OCI-LY1 (cell line): ENCODE measurements at regions not wholly inside any gene's neighbourhood (a gene's known extent, or its start where the extent isn't known, plus 50 kb on each side); places are given as distances from the start of the nearest gene placed in this dataset.

Experiments
- H2AFZ ChIP-seq: fragments of 200-600 bp; sonication (generic), shearing (Covaris generic); 2 replicates; pipeline ENCODE4 v1.6.0; 2014; ENCODE audit warnings: antibody characterized with exemption, mild to moderate bottlenecking, low read length
- H3F3A ChIP-seq: fragments of 200-600 bp; sonication (generic), shearing (Covaris generic); 2 replicates; pipeline ENCODE4 v1.6.0; 2014; ENCODE audit warnings: mild to moderate bottlenecking, antibody characterized with exemption, low read length, moderate library complexity; ENCODE audit not compliant: insufficient read depth
- H3K27ac ChIP-seq: fragments of 200-600 bp; sonication (generic); 2 replicates; pipeline ENCODE4 v1.5.1; 2014; ENCODE audit warnings: low read length, mixed run types, mild to moderate bottlenecking, low read depth; ENCODE audit not compliant: poor library complexity, severe bottlenecking
- H3K27me3 ChIP-seq: fragments of 200-600 bp; sonication (generic); 2 replicates; pipeline ENCODE4 v1.6.0; 2014; ENCODE audit warnings: antibody characterized with exemption, mild to moderate bottlenecking, low read length, moderate library complexity; ENCODE audit not compliant: insufficient read depth
- H3K36me3 ChIP-seq: fragments of 200-600 bp; sonication (generic); 2 replicates; pipeline ENCODE4 v1.6.1; 2014; ENCODE audit warnings: mild to moderate bottlenecking, antibody characterized with exemption, low read length, moderate library complexity, mixed read lengths; ENCODE audit not compliant: insufficient read depth
- H3K4me1 ChIP-seq: fragments of 200-600 bp; sonication (generic); 2 replicates; pipeline ENCODE4 v1.5.1; 2014; ENCODE audit warnings: mild to moderate bottlenecking, low read length, moderate library complexity; ENCODE audit not compliant: insufficient read depth, severe bottlenecking
- H3K4me2 ChIP-seq: fragments of 200-600 bp; sonication (generic), shearing (Covaris generic); 2 replicates; pipeline ENCODE4 v1.6.1; 2014; ENCODE audit warnings: low read length
- H3K4me3 ChIP-seq: fragments of 200-600 bp; sonication (generic); 2 replicates; pipeline ENCODE4 v1.5.1; 2014; ENCODE audit warnings: low read length, low read depth, mild to moderate bottlenecking, mixed read lengths; ENCODE audit not compliant: poor library complexity, severe bottlenecking
- H3K79me2 ChIP-seq: fragments of 200-600 bp; shearing (Covaris generic); 2 replicates; pipeline ENCODE4 v1.6.1; 2016; ENCODE audit warnings: mixed run types, low read length, mixed read lengths; ENCODE audit not compliant: insufficient read depth
- H3K9ac ChIP-seq: fragments of 200-600 bp; sonication (generic), shearing (Covaris generic); 2 replicates; pipeline ENCODE4 v1.6.1; 2014; ENCODE audit warnings: mild to moderate bottlenecking, low read length, mixed read lengths
- H3K9me2 ChIP-seq: fragments of 200-600 bp; sonication (generic), shearing (Covaris generic); 2 replicates; pipeline ENCODE4 v1.6.1; 2014; ENCODE audit warnings: low read depth, mild to moderate bottlenecking, low read length, mixed read lengths
- H3K9me3 ChIP-seq: fragments of 200-600 bp; shearing (Covaris generic); 2 replicates; pipeline ENCODE4 v1.6.1; 2014; ENCODE audit warnings: low read length, mixed read lengths
- H4K20me1 ChIP-seq: fragments of 200-600 bp; sonication (generic), shearing (Covaris generic); 2 replicates; pipeline ENCODE4 v1.6.0; 2016; ENCODE audit warnings: mild to moderate bottlenecking, low read length; ENCODE audit not compliant: insufficient read depth
- EZH2 ChIP-seq: fragments of 200-600 bp; sonication (generic), shearing (Covaris generic); IDR thresholded peaks from 2 replicates; pipeline ENCODE4 v1.8.0; 2017; ENCODE audit warnings: borderline replicate concordance, mixed run types, mild to moderate bottlenecking, antibody characterized with exemption, low read length, moderate library complexity, mixed read lengths
- TF ChIP-seq, protein P1 (sequence below): fragments of 200-600 bp; sonication (generic), shearing (Covaris generic); IDR thresholded peaks from 2 replicates; pipeline ENCODE4 v1.5.1; 2017; ENCODE audit warnings: mild to moderate bottlenecking, antibody characterized with exemption, low read length, moderate library complexity, mixed read lengths

DNA sequence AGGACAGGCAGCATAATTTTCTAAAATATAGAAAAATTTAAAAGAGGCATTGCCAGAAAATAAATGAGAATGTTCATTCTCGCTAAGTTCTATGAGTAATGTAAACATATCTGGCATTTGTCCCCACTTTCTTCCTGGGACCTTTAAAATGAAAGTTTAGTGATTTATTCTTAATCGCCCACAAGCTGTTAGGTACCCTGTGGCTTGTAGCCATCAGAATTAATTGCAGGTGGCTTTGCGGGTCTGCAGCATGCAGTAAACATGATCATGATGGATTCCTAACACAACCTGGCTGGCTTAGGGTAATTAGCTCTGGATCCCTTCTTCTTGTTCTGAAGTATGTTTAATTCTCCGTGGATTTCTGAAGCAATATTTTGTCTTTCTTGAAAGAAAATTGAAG is 103.5 kb upstream of the FRMD6 start:
- Histone ChIP-seq H3K27ac (no peak overlapping the region), H3K9ac (no peak overlapping the region), H3K36me3 (no peaks in the 10 kb centered on the region), H3K9me2 (no peaks in the 10 kb centered on the region), H3K4me3 (no peak overlapping the region), H3K79me2 (no peaks in the 10 kb centered on the region), H3K27me3 (no peaks in the 10 kb centered on the region), H4K20me1 (no peaks in the 10 kb centered on the region), H3K9me3 (no peaks in the 10 kb centered on the region), H2AFZ (no peak overlapping the region), H3F3A (no peaks in the 10 kb centered on the region), H3K4me2 (no peak overlapping the region), H3K4me1 (no peaks in the 10 kb centered on the region)
- TF ChIP-seq, protein P1, sequence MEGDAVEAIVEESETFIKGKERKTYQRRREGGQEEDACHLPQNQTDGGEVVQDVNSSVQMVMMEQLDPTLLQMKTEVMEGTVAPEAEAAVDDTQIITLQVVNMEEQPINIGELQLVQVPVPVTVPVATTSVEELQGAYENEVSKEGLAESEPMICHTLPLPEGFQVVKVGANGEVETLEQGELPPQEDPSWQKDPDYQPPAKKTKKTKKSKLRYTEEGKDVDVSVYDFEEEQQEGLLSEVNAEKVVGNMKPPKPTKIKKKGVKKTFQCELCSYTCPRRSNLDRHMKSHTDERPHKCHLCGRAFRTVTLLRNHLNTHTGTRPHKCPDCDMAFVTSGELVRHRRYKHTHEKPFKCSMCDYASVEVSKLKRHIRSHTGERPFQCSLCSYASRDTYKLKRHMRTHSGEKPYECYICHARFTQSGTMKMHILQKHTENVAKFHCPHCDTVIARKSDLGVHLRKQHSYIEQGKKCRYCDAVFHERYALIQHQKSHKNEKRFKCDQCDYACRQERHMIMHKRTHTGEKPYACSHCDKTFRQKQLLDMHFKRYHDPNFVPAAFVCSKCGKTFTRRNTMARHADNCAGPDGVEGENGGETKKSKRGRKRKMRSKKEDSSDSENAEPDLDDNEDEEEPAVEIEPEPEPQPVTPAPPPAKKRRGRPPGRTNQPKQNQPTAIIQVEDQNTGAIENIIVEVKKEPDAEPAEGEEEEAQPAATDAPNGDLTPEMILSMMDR = no peak
- no peak for TF ChIP-seq EZH2

DNA sequence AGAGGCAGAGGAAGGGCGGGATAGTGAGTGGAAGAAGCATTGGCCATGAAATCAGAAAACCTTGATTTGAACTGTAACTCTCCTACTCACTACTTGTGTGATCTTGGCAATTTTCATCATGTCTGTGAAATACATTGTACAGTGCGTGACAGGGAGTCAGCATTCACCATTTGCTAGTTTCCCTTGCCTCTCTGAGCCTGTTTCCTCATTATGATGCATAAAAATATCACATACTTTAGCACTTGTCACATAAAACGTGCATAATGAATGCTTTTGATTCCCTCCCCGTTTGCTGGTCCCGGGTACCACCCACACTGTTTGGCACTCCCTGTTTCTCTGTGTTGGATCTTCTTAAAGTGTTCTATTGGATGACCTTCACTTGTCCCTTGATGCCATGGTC is 101.1 kb upstream of the FRMD6 start:
- Histone ChIP-seq H3K36me3 (no peaks in the 10 kb centered on the region), H3K9me2 (no peaks in the 10 kb centered on the region), H3K4me1 (no peaks in the 10 kb centered on the region), H3K79me2 (no peaks in the 10 kb centered on the region), H3K4me2 (no peak overlapping the region), H3K27ac (no peak overlapping the region), H3K4me3 (no peak overlapping the region), H3K9me3 (no peaks in the 10 kb centered on the region), H4K20me1 (no peaks in the 10 kb centered on the region), H3F3A (no peaks in the 10 kb centered on the region), H2AFZ (no peak overlapping the region), H3K27me3 (no peaks in the 10 kb centered on the region), H3K9ac (no peak overlapping the region)
- TF ChIP-seq, protein P1 = no peak
- no peak for TF ChIP-seq EZH2

DNA sequence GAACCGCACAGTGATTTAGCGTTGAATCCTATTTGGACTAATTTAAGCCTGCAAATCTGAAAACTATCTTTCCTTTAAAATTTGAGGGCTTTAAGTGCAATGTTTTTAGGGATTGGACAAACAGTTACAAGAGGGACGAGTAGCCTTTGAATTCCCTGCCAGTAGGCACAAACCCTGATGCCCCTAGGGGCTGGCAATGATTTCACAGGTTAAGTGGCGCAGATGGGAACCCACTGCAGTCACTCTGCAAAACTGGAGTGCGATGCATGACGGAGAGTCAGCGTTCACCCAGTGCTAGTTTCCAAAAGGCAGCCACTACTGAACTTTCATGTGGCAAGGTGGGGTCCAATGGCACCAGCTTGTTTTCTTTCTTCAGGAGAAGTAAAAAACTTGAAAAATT is 99.4 kb upstream of the FRMD6 start:
- H3F3A ChIP-seq = no peaks in the 10 kb centered on the region
- no peaks in the 10 kb centered on the region for H3K4me1 ChIP-seq
- no peaks in the 10 kb centered on the region for H3K36me3 ChIP-seq
- no peaks in the 10 kb centered on the region for H3K79me2 ChIP-seq
- no peaks in the 10 kb centered on the region for H3K9me3 ChIP-seq
- H4K20me1 ChIP-seq = no peaks in the 10 kb centered on the region
- H3K27ac ChIP-seq = no peak overlapping the region
- H3K4me2 ChIP-seq = no peak overlapping the region
- H3K9ac ChIP-seq = no peak overlapping the region
- H2AFZ ChIP-seq = no peak overlapping the region
- H3K27me3 ChIP-seq = no peaks in the 10 kb centered on the region
- no peak overlapping the region for H3K4me3 ChIP-seq
- TF ChIP-seq, protein P1 = no peak
- TF ChIP-seq EZH2 = no peak
- H3K9me2 ChIP-seq = no peaks in the 10 kb centered on the region
